KOPT-K1 (cell line): ENCODE measurements at regions not wholly inside any gene's neighbourhood (a gene's known extent, or its start where the extent isn't known, plus 50 kb on each side); places are given as distances from the start of the nearest gene placed in this dataset.
"Not testable (repeated sequence)": the region's sequence is repeated elsewhere in the genome, so short reads cannot be mapped to it uniquely, and the experiment has no call there.

Experiments
- H3K27ac ChIP-seq: fragments of 200-600 bp; sonication (generic); 2 replicates; pipeline ENCODE4 v1.5.1; 2016; ENCODE audit warnings: antibody characterized with exemption, mild to moderate bottlenecking, low read depth, low read length; ENCODE audit not compliant: poor library complexity, severe bottlenecking
- H3K36me3 ChIP-seq: fragments of 200-600 bp; sonication (generic); 2 replicates; pipeline ENCODE4 v1.5.1; 2017; ENCODE audit warnings: antibody characterized with exemption, mild to moderate bottlenecking, low read length, moderate library complexity; ENCODE audit not compliant: insufficient read depth
- H3K9me3 ChIP-seq: fragments of 200-600 bp; sonication (generic); 2 replicates; pipeline ENCODE4 v1.5.1; 2017; ENCODE audit warnings: antibody characterized with exemption, low read length, mild to moderate bottlenecking; ENCODE audit not compliant: insufficient read depth, poor library complexity, severe bottlenecking

DNA sequence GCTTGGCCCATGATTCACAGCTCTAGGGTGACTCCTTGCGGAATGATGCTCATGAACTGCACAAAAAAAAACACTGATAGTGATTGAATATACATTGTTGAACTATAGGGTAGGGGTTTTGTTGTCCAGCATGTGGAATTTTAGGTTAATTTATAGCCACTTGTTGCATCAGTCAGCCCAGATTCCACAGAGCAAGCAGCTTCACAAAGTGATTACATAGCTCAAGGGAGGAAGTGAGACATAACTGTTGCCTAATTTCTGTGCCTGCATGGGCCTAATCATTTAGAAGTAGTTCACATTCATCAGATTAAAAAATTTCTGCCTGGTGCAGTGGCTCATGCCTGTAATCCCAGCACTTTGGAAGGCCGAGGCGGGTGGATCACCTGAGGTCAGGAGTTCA lies 142.2 kb upstream of the ZNF722 start:
- H3K36me3 ChIP-seq, H3K27ac ChIP-seq: not testable (repeated sequence)
- H3K9me3 ChIP-seq: peaks cover 28% of the 10 kb centered on the region

DNA sequence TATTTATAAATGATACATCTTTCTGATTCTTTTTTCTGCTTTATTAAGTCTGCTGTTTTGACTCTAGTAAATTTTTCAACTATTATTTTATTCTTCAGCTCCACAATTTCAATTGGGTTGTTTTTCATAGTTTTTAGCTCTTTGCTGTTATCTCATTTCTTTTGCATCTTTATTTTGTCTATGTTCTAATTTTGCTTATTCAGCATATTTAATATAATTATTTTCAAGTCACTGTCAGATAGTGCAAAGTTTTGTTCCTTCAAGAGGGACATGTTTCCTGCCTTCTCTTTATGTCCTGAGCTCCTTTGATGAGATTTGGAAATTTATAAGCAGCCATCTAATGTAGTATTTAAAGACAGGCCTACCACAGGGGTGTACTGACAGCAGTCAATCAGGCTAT lies 131.5 kb upstream of the ZNF722 start:
- Histone ChIP-seq H3K9me3 (peaks cover 14% of the 10 kb centered on the region), H3K36me3 (no peaks in the 10 kb centered on the region), H3K27ac (no peak overlapping the region)

DNA sequence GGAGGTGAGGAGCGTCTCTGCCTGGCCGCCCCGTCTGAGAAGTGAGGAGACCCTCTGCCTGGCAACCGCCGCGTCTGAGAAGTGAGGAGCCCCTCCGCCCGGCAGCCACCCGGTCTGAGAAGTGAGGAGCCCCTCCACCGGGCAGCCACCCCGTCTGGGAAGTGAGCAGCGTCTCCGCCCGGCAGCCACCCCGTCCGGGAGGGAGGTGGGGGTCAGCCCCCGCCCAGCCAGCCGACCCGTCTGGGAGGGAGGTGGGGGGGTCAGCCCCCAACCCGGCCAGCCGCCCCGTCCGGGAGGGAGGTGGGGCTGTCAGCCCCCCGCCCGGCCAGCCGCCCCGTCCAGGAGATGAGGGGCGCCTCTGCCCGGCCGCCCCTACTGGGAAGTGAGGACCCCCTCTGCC lies 124.4 kb upstream of the ZNF722 start:
- not testable (repeated sequence) for H3K27ac ChIP-seq, H3K36me3 ChIP-seq
- H3K9me3 ChIP-seq: peaks cover 55% of the 10 kb centered on the region

DNA sequence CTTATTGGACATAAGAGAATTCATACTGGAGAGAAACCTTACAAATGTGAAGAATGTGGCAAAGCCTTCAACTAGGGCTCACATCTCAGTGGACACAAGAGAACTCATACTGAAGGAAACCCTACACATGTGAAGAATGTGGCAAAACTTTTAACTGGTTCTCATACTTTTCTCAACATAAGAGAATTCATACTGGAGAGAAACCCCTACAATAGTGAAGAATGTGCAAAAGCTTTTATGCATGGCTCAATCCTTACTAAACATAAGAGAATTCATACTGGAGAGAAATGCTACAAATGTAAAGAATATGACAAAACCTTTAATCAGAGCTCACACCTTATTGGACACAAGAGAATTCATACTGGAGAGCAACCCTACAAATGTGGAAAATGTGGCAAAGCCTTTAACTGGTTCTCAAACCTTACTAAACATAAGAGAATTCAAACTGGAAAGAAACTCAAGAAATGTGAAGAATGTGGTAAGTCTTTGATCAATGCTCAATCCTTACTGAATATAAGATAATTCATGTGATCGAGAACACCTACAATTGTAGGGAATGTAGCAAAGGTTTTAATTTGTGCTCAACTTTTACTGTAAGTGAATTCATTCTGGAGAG lies 121.8 kb upstream of the ZNF722 start:
- peaks cover 79% of the 10 kb centered on the region for H3K9me3 ChIP-seq
- H3K36me3 ChIP-seq: no peaks in the 10 kb centered on the region
- no peak overlapping the region for H3K27ac ChIP-seq

DNA sequence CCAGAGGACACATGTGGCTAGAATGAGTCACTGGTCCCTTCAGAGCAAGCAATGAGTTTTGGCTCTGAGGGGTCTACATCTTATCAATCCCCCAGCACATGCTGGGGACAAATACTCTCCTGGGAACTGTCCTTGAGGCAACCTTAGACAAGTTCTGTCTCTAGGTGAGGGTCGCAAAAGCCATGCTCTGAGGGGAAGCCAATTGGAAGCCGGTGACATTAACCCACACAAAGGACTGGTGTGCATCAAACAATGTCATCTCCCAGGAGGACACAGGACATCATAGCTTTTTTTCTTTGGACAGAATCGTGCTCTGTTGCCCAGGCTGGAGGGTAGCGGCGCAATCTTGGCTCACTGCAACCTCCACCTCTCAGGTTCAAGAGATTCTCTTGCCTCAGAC lies 111.6 kb upstream of the ZNF722 start:
- no peaks in the 10 kb centered on the region for H3K36me3 ChIP-seq
- peaks cover 81% of the 10 kb centered on the region for H3K9me3 ChIP-seq

DNA sequence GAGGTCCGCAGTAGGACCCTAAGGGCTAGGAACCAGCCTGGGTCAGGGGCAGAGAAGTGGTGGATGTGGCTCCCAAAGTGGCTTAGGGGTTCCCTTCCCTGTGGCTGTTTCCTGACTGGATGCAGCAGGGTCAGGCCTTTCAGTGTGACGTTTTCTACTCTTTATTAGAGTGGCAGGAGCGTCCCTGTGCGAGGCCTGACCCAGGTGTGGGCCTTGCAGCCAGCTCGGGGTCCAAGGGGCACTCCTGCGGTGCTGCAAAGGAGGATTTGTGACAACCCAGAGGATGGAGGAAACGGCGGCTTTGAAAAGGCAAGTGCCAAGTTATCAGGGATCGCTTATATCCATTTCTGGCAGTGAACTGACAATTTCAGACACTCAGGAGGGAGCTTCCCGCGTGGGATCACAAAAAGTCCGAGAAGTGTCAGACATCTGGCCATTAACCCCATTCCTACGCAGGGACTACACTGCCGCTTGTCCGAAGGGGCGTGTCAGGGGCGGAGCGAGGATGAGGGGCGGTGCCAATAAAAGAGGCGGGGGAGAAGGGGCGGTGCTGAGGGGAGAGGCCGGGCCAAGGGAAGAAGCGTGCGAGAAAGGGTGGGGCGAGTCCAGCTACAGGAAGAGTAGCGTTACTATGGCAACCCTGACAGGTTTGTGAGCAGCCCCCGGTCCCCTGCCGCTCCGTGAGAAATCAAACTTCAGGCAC lies 98.8 kb upstream of the ZNF722 start:
- H3K9me3 ChIP-seq: peaks cover 37% of the 10 kb centered on the region
- no peak overlapping the region for H3K27ac ChIP-seq
- no peaks in the 10 kb centered on the region for H3K36me3 ChIP-seq

More for the DNA sequence above, 111.6 kb upstream of the ZNF722 start:
- no peak overlapping the region for H3K27ac ChIP-seq

DNA sequence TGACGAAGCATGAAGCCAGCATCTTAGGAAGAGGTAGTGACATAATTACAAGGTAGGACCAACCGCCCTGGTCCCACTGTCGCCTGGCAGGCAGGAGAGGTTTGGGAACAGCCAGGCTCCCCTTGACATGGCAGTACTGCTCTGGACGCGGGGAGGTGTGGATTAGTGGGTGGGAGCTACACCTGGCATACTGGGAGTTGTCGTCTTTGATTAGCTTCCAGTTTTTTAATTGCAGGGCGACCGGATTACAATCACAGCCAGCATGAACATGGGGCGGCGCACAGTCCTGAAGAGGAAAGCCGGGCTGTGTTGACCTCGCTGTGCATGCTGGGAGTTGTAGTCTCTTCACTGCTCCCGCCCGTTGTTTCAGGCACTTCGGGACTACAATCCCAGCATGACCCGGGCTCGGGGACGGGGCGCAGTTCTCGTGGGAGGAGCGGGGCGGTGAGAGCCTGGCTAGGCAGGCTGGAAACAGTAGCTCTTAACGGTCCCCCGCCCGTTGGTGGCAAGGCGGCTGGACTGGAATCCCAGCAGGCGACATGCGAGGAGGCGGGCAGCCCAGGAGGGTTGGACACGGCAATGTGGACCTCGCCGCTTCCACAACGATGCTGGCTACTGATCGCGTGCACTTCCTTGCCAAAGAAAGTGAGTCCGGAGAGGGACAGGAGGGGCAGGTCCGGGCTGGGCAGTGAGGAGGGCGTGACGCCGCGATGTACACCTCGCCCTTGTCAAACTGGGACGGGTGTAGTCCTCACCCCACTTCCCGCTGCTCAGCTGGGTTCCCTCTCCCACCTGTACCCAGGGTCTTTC lies 98.0 kb upstream of the ZNF722 start:
- Histone ChIP-seq H3K9me3 (peaks cover 44% of the 10 kb centered on the region), H3K36me3 (no peaks in the 10 kb centered on the region), H3K27ac (no peak overlapping the region)

DNA sequence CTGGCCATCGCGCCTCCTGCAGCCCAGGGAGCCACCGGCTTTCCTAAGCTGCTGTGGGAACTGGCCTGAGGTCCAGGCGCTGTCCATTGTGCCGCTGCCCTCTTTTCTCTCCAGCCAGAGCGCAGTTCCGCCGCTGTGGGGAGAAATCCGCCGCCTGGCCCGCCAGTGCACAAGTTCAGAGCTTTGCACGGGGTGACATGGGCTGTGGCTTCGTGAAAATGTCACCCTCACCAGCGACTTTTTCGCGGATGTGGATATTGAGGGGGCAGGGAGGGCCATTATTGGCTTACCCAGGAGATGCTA lies 97.5 kb upstream of the ZNF722 start:
- H3K9me3 ChIP-seq: peaks cover 44% of the 10 kb centered on the region
- H3K27ac ChIP-seq, H3K36me3 ChIP-seq: not testable (repeated sequence)

DNA sequence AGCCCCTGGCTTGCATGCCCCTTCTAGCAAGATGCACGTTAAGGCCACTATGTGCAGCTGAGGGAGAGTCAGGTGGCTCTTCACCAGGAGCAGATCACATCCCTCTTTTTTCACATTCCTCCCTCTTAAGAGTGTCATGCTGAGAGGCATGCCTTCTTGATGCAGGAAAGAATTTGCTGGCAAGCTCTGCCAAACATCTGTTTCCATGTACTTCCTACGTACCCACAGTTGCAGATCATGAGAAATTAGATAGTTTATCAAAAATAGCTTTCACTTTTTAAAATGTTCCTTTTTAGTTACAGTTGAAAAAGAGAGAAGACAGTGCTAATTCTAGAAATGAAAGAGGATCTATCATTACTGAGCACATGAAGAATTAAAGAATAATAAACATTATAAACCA lies 79.7 kb upstream of the ZNF722 start:
- no peak overlapping the region for H3K27ac ChIP-seq
- H3K36me3 ChIP-seq: no peaks in the 10 kb centered on the region
- peaks cover 6% of the 10 kb centered on the region for H3K9me3 ChIP-seq

DNA sequence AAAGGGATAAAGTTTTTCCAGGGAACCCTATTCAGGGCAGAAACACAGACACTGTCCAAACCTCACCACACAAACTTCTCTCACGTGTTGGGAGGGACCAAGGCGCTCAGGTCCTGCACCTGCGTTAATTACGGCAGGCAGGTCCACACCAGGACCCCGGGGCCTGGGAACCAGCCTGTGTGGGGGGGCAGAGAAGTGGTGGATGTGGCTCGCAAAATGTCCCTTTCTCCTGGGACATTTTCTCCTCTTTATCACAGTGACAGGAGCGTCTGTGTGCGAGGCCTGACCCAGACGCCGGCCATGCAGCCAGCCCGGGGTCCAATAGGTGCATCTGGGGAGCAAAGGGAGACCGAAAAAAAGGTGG lies 73.4 kb upstream of the ZNF722 start:
- H3K27ac ChIP-seq: no peak overlapping the region
- peaks cover 32% of the 10 kb centered on the region for H3K9me3 ChIP-seq

DNA sequence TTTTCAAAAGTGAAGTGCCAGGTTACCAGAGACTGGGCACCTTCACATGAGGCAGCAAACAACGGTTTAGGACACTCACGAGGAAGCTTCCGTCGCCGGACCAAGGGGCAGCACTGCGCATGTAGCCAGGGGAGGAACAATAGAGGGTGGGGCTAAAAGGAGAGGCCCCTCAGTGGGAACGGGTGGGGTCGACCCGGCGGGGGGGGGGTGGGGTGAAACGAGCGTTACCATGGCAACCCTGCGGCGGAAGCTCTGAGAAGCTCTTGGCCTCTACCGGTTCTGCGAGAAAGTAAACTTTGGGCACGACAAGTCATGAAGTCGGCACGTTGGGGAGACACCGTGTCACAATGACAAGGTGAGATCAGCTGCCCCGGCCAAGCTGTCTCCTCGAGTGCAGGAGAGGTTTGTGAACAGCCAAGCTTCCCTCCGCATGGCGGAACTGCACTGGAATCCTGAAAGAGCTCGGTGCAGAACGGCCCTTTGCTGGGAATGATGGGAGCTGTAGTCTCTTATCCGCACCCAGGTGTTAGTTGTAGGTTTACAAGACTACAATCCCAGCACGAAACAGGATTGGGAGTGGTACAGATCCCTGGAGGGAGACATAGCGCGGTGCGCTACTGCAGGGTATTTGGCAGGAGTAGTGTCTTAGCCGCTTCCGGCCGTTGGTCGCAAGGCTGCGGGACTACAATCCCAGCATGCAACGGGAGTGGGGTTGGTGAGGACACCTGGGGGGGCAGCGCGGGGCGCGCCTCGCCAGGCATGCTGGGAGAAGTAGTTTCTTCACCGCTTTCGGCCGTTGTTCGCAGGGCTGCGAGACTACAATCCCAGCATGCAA lies 72.8 kb upstream of the ZNF722 start:
- H3K9me3 ChIP-seq: peaks cover 38% of the 10 kb centered on the region
- no peak overlapping the region for H3K27ac ChIP-seq
- H3K36me3 ChIP-seq: no peaks in the 10 kb centered on the region

More for the DNA sequence above, 73.4 kb upstream of the ZNF722 start:
- no peaks in the 10 kb centered on the region for H3K36me3 ChIP-seq

DNA sequence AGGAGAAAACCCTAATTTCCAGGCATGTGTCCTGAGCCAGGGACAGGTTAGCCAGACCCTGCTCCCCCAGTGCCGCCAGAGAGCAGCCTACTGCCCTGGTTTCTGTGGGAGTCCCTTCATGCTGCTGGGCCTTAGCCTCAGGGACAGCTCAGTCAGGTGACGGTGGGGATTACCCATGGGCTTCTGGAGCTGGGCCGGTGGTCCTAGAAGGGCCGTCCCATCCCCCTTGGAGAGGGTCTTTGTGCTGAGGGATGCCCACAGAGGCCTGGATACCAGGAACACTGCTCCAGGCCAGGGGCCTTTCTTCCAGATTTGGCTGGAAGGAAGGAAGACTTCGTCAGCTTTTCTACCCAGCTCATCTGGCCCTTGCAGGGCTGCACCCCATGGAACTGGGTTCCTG lies 71.4 kb upstream of the ZNF722 start:
- H3K36me3 ChIP-seq: no peaks in the 10 kb centered on the region
- no peak overlapping the region for H3K27ac ChIP-seq
- peaks cover 52% of the 10 kb centered on the region for H3K9me3 ChIP-seq

DNA sequence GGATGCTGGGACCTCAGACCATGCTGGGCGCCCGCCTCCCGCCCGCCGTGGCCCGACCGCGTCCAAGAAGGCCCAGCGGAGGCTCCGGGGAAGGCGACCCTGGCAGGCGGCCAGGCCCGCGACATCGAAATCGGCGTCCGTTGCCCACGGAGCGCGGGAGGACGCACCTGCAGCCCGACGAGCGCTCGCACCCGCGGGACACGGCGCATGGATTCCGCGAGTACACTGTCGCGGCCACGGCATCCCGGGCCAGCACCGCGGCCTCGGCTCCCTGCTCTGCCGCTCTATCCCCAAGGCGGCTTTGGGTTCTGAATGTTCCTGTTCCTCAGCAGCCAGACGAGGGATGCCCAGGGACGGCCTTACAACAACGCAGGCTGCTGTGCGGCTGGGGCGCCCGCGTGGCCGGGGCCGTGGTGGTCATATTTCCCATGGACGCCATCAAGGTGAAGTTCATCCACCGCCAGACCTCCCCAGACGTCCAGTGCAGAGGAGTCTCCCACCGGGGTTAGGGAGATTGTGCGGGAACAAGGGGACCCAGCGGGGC lies 67.5 kb upstream of the ZNF722 start:
- H3K9me3 ChIP-seq: peaks cover 49% of the 10 kb centered on the region
- no peaks in the 10 kb centered on the region for H3K36me3 ChIP-seq
- no peak overlapping the region for H3K27ac ChIP-seq

DNA sequence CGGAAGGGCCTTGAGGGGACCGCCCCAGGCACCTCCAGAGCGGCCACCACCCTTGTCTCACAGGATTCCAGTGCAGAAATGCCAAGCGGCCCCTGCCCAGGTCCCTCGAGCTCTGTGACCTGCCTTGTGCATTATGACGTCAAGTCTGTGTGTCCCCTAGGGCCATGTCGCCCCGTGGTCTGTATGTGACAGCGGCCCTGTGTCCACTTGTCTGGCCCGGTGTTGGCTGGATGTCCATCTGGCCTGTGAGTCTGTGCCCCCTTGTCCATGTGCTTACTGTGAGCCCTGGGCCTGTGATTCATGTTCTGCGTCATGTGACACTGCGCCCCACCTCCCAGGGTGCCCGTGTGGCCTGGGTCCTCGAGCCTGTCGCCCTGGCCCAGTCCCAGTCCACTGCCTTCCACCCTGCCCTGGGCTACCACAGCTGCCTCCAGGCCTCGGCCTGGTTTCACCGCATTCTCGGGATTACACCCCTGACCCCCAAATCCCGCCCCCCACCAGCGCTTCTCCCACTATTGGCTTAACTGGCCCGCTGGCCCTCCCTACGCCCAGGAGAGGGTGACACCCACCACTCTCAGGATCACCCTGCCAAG lies 66.6 kb upstream of the ZNF722 start:
- Histone ChIP-seq H3K27ac (no peak overlapping the region), H3K9me3 (peaks cover 39% of the 10 kb centered on the region), H3K36me3 (no peaks in the 10 kb centered on the region)
